ENCODE measurements at regions not wholly inside any gene's neighbourhood (a gene's known extent, or its start where the extent isn't known, plus 50 kb on each side); places are given as distances from the start of the nearest gene placed in this dataset.

GRCh38 chr13:82729401-82729800, 1152.9 kb downstream of the SLITRK1 start:
- H3K9me2 ChIP-seq (ENCODE audit: insufficient read depth, low read length): no peaks in the 10 kb centered on the region
- no peaks in the 10 kb centered on the region for H3K27me3 ChIP-seq (ENCODE audit: insufficient read depth, low read depth, low read length)
- no peak overlapping the region for H2AFZ ChIP-seq (ENCODE audit: low read depth, low read length)
- H3K9me3 ChIP-seq (ENCODE audit: low read length): no peaks in the 10 kb centered on the region
- TF ChIP-seq CTCF (IDR thresholded peaks at IDR 0.05; ENCODE audit: poor library complexity, severe bottlenecking) (no peak), EP300 (conservative IDR thresholded peaks at IDR 0.05; ENCODE audit: poor library complexity, severe bottlenecking) (no peak), MXI1 (conservative IDR thresholded peaks at IDR 0.05; ENCODE audit: poor library complexity, severe bottlenecking) (no peak), EZH2 (IDR thresholded peaks at IDR 0.05; ENCODE audit: borderline replicate concordance, insufficient read depth, low read length, poor library complexity, severe bottlenecking) (no peak), REST (IDR thresholded peaks at IDR 0.05; ENCODE audit: borderline replicate concordance) (no peak), TAF1 (IDR thresholded peaks at IDR 0.05; ENCODE audit: low read depth) (no peak), SMC3 (conservative IDR thresholded peaks at IDR 0.05; ENCODE audit: poor library complexity) (no peak), RAD21 (conservative IDR thresholded peaks at IDR 0.05) (no peak), POLR2AphosphoS5 (IDR thresholded peaks at IDR 0.05) (no peak)
- H3K4me3 ChIP-seq (ENCODE audit: low read length): no peak overlapping the region
- H3K4me2 ChIP-seq (ENCODE audit: low read length): no peak overlapping the region
- H3K27ac ChIP-seq (ENCODE audit: low read length): no peak overlapping the region
- no peaks in the 10 kb centered on the region for H4K20me1 ChIP-seq (ENCODE audit: insufficient read depth)
- H3F3A ChIP-seq (ENCODE audit: insufficient read depth, low read length, poor library complexity, severe bottlenecking): no peaks in the 10 kb centered on the region
- H3K79me2 ChIP-seq (replicated peaks; ENCODE audit: insufficient read depth, low read length): no peaks in the 10 kb centered on the region
- H3K9ac ChIP-seq (ENCODE audit: low read length): no peak overlapping the region
- H3K36me3 ChIP-seq (ENCODE audit: insufficient read depth, low read length): no peaks in the 10 kb centered on the region

- Histone ChIP-seq H3K4me2 (ENCODE audit: low read length) (no peak overlapping the region), H3K9ac (ENCODE audit: low read length) (no peak overlapping the region), H3K79me2 (replicated peaks; ENCODE audit: insufficient read depth, low read length) (no peaks in the 10 kb centered on the region), H2AFZ (ENCODE audit: low read depth, low read length) (no peak overlapping the region), H3K36me3 (ENCODE audit: insufficient read depth, low read length) (no peaks in the 10 kb centered on the region), H3K9me3 (ENCODE audit: low read length) (no peaks in the 10 kb centered on the region), H3F3A (ENCODE audit: insufficient read depth, low read length, poor library complexity, severe bottlenecking) (no peaks in the 10 kb centered on the region), H3K27me3 (ENCODE audit: insufficient read depth, low read depth, low read length) (no peaks in the 10 kb centered on the region), H3K27ac (ENCODE audit: low read length) (no peak overlapping the region), H3K9me2 (ENCODE audit: insufficient read depth, low read length) (no peaks in the 10 kb centered on the region), H3K4me3 (ENCODE audit: low read length) (no peak overlapping the region), H4K20me1 (ENCODE audit: insufficient read depth) (no peaks in the 10 kb centered on the region)
- TF ChIP-seq CTCF (IDR thresholded peaks at IDR 0.05; ENCODE audit: poor library complexity, severe bottlenecking) (no peak), MXI1 (conservative IDR thresholded peaks at IDR 0.05; ENCODE audit: poor library complexity, severe bottlenecking) (no peak), POLR2AphosphoS5 (IDR thresholded peaks at IDR 0.05) (no peak), RAD21 (conservative IDR thresholded peaks at IDR 0.05) (no peak), EZH2 (IDR thresholded peaks at IDR 0.05; ENCODE audit: borderline replicate concordance, insufficient read depth, low read length, poor library complexity, severe bottlenecking) (no peak), REST (IDR thresholded peaks at IDR 0.05; ENCODE audit: borderline replicate concordance) (no peak), EP300 (conservative IDR thresholded peaks at IDR 0.05; ENCODE audit: poor library complexity, severe bottlenecking) (no peak), TAF1 (IDR thresholded peaks at IDR 0.05; ENCODE audit: low read depth) (no peak), SMC3 (conservative IDR thresholded peaks at IDR 0.05; ENCODE audit: poor library complexity) (no peak)
Measured at GRCh38 chr13:82720986-82721385, 1161.3 kb downstream of the SLITRK1 start.
